Neural progenitor cell (in vitro differentiated cells): ENCODE measurements at regions not wholly inside any gene's neighbourhood (a gene's known extent, or its start where the extent isn't known, plus 50 kb on each side); places are given as distances from the start of the nearest gene placed in this dataset.

Experiments used
- EZH2 ChIP-seq: fragments of 200-600 bp; sonication (generic); IDR thresholded peaks from 2 replicates; pipeline ENCODE4 v1.6.1; 2017; ENCODE audit warnings: antibody characterized with exemption, mild to moderate bottlenecking, moderate library complexity
- EZH2phosphoT487 ChIP-seq: fragments of 200-600 bp; sonication (generic); IDR thresholded peaks from 2 replicates; pipeline ENCODE4 v1.6.1; 2017; ENCODE audit warnings: antibody characterized with exemption
- TF ChIP-seq, protein P1 (sequence below): fragments of 200-600 bp; sonication (generic); IDR thresholded peaks from 2 replicates; pipeline ENCODE4 v1.5.1; 2017; ENCODE audit warnings: antibody characterized with exemption, mild to moderate bottlenecking

GRCh38 chr2:155218945-155219344, 520.5 kb downstream of the KCNJ3 start:
- TF ChIP-seq, protein P1, sequence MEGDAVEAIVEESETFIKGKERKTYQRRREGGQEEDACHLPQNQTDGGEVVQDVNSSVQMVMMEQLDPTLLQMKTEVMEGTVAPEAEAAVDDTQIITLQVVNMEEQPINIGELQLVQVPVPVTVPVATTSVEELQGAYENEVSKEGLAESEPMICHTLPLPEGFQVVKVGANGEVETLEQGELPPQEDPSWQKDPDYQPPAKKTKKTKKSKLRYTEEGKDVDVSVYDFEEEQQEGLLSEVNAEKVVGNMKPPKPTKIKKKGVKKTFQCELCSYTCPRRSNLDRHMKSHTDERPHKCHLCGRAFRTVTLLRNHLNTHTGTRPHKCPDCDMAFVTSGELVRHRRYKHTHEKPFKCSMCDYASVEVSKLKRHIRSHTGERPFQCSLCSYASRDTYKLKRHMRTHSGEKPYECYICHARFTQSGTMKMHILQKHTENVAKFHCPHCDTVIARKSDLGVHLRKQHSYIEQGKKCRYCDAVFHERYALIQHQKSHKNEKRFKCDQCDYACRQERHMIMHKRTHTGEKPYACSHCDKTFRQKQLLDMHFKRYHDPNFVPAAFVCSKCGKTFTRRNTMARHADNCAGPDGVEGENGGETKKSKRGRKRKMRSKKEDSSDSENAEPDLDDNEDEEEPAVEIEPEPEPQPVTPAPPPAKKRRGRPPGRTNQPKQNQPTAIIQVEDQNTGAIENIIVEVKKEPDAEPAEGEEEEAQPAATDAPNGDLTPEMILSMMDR = no peak
- TF ChIP-seq EZH2phosphoT487 (no peak), EZH2 (no peak)
